ENCODE measurements at regions not wholly inside any gene's neighbourhood (a gene's known extent, or its start where the extent isn't known, plus 50 kb on each side); places are given as distances from the start of the nearest gene placed in this dataset. TPM values are rescaled to one million over a fixed set of nuclear protein-coding genes. Genes with fewer than 3 reads are reported as not detected.
A peak's percentile ranks its signal among the peaks of the same experiment; 100 is the strongest.
"Not testable (repeated sequence)": the region's sequence is repeated elsewhere in the genome, so short reads cannot be mapped to it uniquely, and the experiment has no call there.

DNA sequence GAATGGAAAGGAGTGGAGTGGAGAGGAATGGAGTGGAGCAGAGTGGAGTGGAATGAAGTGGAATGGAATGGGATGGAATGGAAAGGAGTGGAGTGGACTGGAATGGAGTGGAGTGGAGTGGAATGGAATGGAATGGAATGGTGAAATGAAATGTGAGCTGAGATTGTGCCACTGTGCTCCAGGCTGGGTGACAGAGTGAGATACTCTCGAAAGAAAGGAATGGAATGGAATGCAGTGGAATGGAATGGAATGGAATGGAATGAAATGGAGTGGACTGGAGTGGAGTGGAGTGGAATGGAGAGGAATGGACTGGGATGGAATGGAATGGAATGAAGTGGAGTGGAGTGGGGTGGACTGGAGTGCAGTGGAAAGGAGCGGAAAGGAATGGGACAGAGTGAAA lies 605.2 kb downstream of the TP53TG3F start:
- H3K27ac ChIP-seq (ENCODE audit: low read depth, low read length); POLR2A ChIA-PET: not testable (repeated sequence)

DNA sequence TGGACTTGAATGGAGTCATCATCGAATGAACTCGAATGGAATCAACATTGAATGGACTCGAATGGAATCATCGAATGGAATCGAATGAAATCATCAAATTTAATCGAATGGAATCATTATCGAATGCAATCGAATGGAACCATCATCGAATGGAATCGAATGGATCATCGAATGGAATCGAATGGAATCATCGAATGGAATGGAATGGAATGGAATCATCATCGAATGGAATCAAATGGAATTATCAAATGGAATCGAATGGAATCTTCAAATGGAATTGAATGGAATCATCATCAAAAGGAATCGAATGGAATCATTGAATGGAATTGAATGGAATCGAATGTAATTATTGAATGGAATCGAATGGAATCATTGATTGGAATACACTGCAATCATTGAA lies 610.3 kb downstream of the TP53TG3F start:
- H3K27me3 ChIP-seq (ENCODE audit: control insufficient read depth, insufficient read depth, low read length); DNase-seq (ENCODE audit: low read depth, low spot score); H3K4me3 ChIP-seq (ENCODE audit: low read depth, low read length); H3K27ac ChIP-seq (ENCODE audit: low read depth, low read length); POLR2A ChIA-PET; CTCF ChIA-PET: not testable (repeated sequence)
- peaks cover 22% of the 10 kb centered on the region for H3K9me3 ChIP-seq (ENCODE audit: control insufficient read depth, insufficient read depth, low read length)

More for the DNA sequence above, 605.2 kb downstream of the TP53TG3F start:
- peaks cover 47% of the 10 kb centered on the region for H3K9me3 ChIP-seq (ENCODE audit: control insufficient read depth, insufficient read depth, low read length)
- H3K27me3 ChIP-seq (ENCODE audit: control insufficient read depth, insufficient read depth, low read length); H3K4me3 ChIP-seq (ENCODE audit: low read depth, low read length); DNase-seq (ENCODE audit: low read depth, low spot score); CTCF ChIA-PET: not testable (repeated sequence)

DNA sequence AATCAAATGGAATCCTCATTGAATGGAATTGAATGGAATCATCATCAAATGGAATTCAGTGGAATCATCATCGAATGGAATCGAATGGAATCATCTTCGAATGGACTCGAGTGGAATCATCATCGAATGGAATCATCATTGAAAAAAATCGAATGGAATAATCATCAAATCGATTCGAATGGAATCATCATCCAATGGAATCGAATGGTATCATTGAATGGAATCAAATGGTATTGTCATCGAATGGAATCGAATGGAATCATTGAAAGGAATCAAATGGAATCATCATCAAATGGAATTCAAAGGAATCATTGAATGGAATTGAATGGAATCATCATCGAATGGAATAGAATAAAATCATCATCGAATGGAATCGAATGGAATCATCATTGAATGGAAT lies 619.3 kb downstream of the TP53TG3F start:
- no peaks in the 10 kb centered on the region for H3K27me3 ChIP-seq (ENCODE audit: control insufficient read depth, insufficient read depth, low read length)
- peak; percentile 36 for DNase-seq (ENCODE audit: low read depth, low spot score)
- H3K27ac ChIP-seq (ENCODE audit: low read depth, low read length), result no peak overlapping the region
- ChIA-PET POLR2A (no interaction called here), CTCF (no interaction called here)
- H3K9me3 ChIP-seq (ENCODE audit: control insufficient read depth, insufficient read depth, low read length), result peaks cover 7% of the 10 kb centered on the region; the same call in 1 of the 2 replicates
- TF ChIP-seq, protein P1, sequence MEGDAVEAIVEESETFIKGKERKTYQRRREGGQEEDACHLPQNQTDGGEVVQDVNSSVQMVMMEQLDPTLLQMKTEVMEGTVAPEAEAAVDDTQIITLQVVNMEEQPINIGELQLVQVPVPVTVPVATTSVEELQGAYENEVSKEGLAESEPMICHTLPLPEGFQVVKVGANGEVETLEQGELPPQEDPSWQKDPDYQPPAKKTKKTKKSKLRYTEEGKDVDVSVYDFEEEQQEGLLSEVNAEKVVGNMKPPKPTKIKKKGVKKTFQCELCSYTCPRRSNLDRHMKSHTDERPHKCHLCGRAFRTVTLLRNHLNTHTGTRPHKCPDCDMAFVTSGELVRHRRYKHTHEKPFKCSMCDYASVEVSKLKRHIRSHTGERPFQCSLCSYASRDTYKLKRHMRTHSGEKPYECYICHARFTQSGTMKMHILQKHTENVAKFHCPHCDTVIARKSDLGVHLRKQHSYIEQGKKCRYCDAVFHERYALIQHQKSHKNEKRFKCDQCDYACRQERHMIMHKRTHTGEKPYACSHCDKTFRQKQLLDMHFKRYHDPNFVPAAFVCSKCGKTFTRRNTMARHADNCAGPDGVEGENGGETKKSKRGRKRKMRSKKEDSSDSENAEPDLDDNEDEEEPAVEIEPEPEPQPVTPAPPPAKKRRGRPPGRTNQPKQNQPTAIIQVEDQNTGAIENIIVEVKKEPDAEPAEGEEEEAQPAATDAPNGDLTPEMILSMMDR (IDR thresholded peaks at IDR 0.05; ENCODE audit: low read depth, low read length), result no peak
- H3K4me3 ChIP-seq (ENCODE audit: low read depth, low read length), result no peak overlapping the region

DNA sequence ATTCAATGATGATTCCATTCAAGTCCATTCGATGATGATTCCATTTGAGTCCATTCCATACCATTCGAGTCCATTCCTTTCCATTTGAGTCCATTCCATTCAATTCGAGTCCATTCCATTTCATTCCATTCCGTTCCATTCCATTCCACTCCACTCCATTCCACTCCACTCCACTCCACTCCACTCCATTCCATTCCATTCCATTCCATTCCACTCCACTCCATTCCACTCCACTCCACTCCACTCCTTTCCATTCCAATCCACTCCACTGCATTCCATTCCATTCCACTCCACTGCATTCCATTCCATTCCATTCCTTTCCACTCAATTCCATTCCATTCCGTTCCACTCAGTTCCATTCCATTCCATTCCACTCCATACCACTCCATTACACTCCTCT lies 625.6 kb downstream of the TP53TG3F start:
- H3K4me3 ChIP-seq (ENCODE audit: low read depth, low read length); POLR2A ChIA-PET; H3K27me3 ChIP-seq (ENCODE audit: control insufficient read depth, insufficient read depth, low read length); DNase-seq (ENCODE audit: low read depth, low spot score); H3K27ac ChIP-seq (ENCODE audit: low read depth, low read length); CTCF ChIA-PET: not testable (repeated sequence)
- H3K9me3 ChIP-seq (ENCODE audit: control insufficient read depth, insufficient read depth, low read length), result peaks cover 17% of the 10 kb centered on the region

DNA sequence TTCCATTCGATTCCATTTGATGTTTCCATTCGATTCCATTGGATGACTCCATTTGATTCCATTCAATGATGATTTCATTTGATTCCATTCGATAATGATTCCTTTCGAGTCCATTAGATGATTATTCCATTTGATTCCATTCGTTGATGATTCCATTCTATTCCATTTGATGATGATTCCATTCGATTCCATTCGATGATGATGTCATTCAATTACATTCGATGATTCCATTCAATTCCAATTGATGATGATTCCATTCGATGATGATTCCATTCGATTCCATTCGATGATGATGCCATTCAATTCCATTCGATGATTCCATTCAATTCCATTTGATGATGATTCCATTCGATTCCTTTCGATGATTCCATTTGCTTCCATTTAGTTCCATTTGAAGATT lies 635.6 kb downstream of the TP53TG3F start:
- POLR2A ChIA-PET; H3K27me3 ChIP-seq (ENCODE audit: control insufficient read depth, insufficient read depth, low read length); CTCF ChIA-PET; DNase-seq (ENCODE audit: low read depth, low spot score); H3K4me3 ChIP-seq (ENCODE audit: low read depth, low read length); H3K27ac ChIP-seq (ENCODE audit: low read depth, low read length): not testable (repeated sequence)
- H3K9me3 ChIP-seq (ENCODE audit: control insufficient read depth, insufficient read depth, low read length), result peaks cover 43% of the 10 kb centered on the region

DNA sequence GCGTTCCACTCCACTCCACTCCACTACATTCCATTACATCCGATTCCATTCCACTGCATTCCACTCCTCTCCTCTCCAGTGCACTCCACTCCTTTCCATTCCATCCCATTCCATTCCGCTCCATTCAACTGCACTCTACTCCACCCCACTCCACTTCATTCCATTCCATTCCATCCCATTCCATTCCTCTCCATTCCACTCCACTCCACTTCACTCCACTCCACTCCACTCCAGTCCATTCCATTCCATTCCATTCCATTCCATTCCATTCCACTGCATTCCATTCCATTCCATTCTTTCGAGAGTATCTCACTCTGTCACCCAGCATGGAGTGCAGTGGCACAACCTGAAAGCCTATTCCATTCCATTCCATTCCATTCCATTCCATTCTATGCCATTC lies 637.5 kb downstream of the TP53TG3F start:
- H3K4me3 ChIP-seq (ENCODE audit: low read depth, low read length); H3K27me3 ChIP-seq (ENCODE audit: control insufficient read depth, insufficient read depth, low read length); POLR2A ChIA-PET; DNase-seq (ENCODE audit: low read depth, low spot score); H3K27ac ChIP-seq (ENCODE audit: low read depth, low read length); CTCF ChIA-PET: not testable (repeated sequence)
- H3K9me3 ChIP-seq (ENCODE audit: control insufficient read depth, insufficient read depth, low read length), result peaks cover 43% of the 10 kb centered on the region

DNA sequence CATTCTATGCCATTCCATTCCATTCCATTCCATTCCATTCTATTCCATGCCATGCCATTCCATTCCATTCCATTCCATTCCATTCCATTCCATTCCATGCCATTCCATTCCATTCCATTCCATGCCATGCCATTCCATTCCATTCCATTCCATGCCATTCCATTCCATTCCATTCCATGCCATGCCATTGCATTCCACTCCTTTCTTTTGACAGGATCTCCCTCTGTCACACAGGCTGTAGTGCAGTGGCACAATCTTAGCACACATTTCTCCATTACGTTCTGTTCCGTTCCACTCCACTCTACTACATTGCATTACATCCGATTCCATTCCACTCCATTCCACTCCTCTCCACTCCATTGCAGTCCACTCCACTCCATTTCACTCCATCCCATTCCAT lies 637.9 kb downstream of the TP53TG3F start:
- DNase-seq (ENCODE audit: low read depth, low spot score); POLR2A ChIA-PET: not testable (repeated sequence)

DNA sequence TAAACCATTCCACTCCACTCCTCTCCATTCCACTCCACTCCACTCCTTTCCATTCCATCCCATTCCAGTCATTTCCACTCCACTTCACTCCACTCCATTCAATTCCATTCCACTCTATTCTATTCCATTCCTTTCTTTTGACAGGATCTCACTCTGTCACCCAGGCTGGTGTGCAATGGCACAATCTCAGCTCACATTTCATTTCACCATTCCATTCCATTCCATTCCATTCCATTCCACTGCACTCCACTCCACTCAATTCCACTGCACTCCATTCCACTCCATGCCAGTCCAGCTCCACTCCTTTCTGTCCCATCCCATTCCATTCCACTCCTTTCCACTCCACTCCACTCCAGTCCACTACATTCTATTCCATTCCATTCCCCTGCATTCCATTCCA lies 638.6 kb downstream of the TP53TG3F start:
- H3K4me3 ChIP-seq (ENCODE audit: low read depth, low read length); H3K27me3 ChIP-seq (ENCODE audit: control insufficient read depth, insufficient read depth, low read length); DNase-seq (ENCODE audit: low read depth, low spot score); POLR2A ChIA-PET; H3K27ac ChIP-seq (ENCODE audit: low read depth, low read length); CTCF ChIA-PET: not testable (repeated sequence)
- peaks cover 43% of the 10 kb centered on the region for H3K9me3 ChIP-seq (ENCODE audit: control insufficient read depth, insufficient read depth, low read length)

More for the DNA sequence above, 637.9 kb downstream of the TP53TG3F start:
- peaks cover 43% of the 10 kb centered on the region for H3K9me3 ChIP-seq (ENCODE audit: control insufficient read depth, insufficient read depth, low read length)
- H3K4me3 ChIP-seq (ENCODE audit: low read depth, low read length); H3K27ac ChIP-seq (ENCODE audit: low read depth, low read length); CTCF ChIA-PET; H3K27me3 ChIP-seq (ENCODE audit: control insufficient read depth, insufficient read depth, low read length): not testable (repeated sequence)

DNA sequence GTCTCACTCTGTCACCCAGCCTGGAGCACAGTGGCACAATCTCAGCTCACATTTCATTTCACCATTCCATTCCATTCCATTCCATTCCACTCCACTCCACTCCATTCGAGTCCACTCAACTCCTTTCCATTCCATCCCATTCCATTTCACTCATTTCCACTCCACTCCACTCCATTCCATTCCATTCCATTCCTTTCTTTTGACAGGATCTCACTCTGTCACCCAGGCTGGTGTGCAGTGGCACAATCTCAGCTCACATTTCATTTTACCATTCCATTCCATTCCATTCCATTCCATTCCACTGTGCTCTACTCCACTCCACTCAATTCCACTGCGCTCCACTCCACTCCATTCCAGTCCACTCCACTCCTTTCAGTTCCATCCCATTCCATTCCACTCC lies 639.6 kb downstream of the TP53TG3F start:
- not testable (repeated sequence) for H3K4me3 ChIP-seq (ENCODE audit: low read depth, low read length)

More for the DNA sequence above, 639.6 kb downstream of the TP53TG3F start:
- peaks cover 40% of the 10 kb centered on the region for H3K9me3 ChIP-seq (ENCODE audit: control insufficient read depth, insufficient read depth, low read length)
- H3K27me3 ChIP-seq (ENCODE audit: control insufficient read depth, insufficient read depth, low read length); DNase-seq (ENCODE audit: low read depth, low spot score); POLR2A ChIA-PET; H3K27ac ChIP-seq (ENCODE audit: low read depth, low read length); CTCF ChIA-PET: not testable (repeated sequence)

Small RNA genes in the stretch of these regions (small RNA-seq; reads per million reads assigned to genes)
- gene AC133561.3 (ENCODE audit: insufficient read length, low read depth) (not detected), gene AC133561.4 (ENCODE audit: insufficient read length, low read depth) (not detected), gene AC140658.4 (ENCODE audit: insufficient read length, low read depth) (not detected)

Data from AG04450 (cell line).